Activated B cell treated with CpG ODN at 0.5 μM for 24 hours (primary cell): ENCODE measurements at regions not wholly inside any gene's neighbourhood (a gene's known extent, or its start where the extent isn't known, plus 50 kb on each side); places are given as distances from the start of the nearest gene placed in this dataset.

Source experiments
- ATAC-seq: fragments of 200-7000 bp; cut with Tn5 transposase; one replicate; pipeline ENCODE4 v1.10.0; 2021; ENCODE audit warnings: low read depth, mild to moderate bottlenecking, moderate library complexity
- CTCF ChIA-PET: fragments of 350-600 bp; sonication (Branson Sonifier 250); formaldehyde crosslinking; loops from one replicate; lab custom pipeline; 2021; ENCODE audit warnings: antibody characterized with exemption; lab: Charles Lee
- POLR2A ChIA-PET: fragments of 350-600 bp; sonication (Branson Sonifier 250); formaldehyde crosslinking; loops from one replicate; lab custom pipeline; 2021; ENCODE audit warnings: antibody characterized with exemption; lab: Charles Lee
- DNase-seq: peaks from one replicate; pipeline ENCODE4 v3.0.0; 2022
- H3K27ac Mint-ChIP-seq: one replicate; pipeline ENCODE4 v1.8.0; 2020; ENCODE audit warnings: mixed read lengths
- H3K27me3 Mint-ChIP-seq: one replicate; pipeline ENCODE4 v1.8.0; 2021; ENCODE audit warnings: mixed read lengths
- H3K36me3 Mint-ChIP-seq: one replicate; pipeline ENCODE4 v1.8.0; 2021; ENCODE audit warnings: low read depth, mixed read lengths
- H3K4me1 Mint-ChIP-seq: one replicate; pipeline ENCODE4 v1.8.0; 2021; ENCODE audit warnings: mixed read lengths
- H3K4me3 Mint-ChIP-seq: one replicate; pipeline ENCODE4 v1.8.0; 2020; ENCODE audit warnings: mild to moderate bottlenecking, mixed read lengths
- H3K9me3 Mint-ChIP-seq: one replicate; pipeline ENCODE4 v1.8.0; 2020; ENCODE audit warnings: mixed read lengths
- CTCF ChIP-seq: fragments of 200-600 bp; IDR thresholded peaks from one replicate; pipeline ENCODE4 v1.8.0; 2022; ENCODE audit warnings: antibody characterized with exemption, mild to moderate bottlenecking
- intact Hi-C: fragments of 100-400 bp; cut with micrococcal nuclease; formaldehyde crosslinking; loops from one replicate; pipeline ENCODE4 v1.15.1; 2024

- DNase-seq, result no peak
- H3K4me1 Mint-ChIP-seq, result no peaks in the 10 kb centered on the region
- H3K4me3 Mint-ChIP-seq, result no peak overlapping the region
- CTCF ChIA-PET, result no interaction called here
- no peak for TF ChIP-seq CTCF
- ATAC-seq, result no peak
- no peaks in the 10 kb centered on the region for H3K27me3 Mint-ChIP-seq
- POLR2A ChIA-PET, result no interaction called here
- H3K9me3 Mint-ChIP-seq, result peaks cover 5% of the 10 kb centered on the region
- intact Hi-C loops, result no loop called here
- H3K27ac Mint-ChIP-seq, result no peak overlapping the region
- H3K36me3 Mint-ChIP-seq, result no peaks in the 10 kb centered on the region
Measured at GRCh38 chr4:28784188-28784587, 1923.5 kb downstream of the STIM2 start.

- DNase-seq (no peak), ATAC-seq (no peak)
- Mint-ChIP-seq H3K36me3 (no peaks in the 10 kb centered on the region), H3K4me3 (no peak overlapping the region), H3K27me3 (no peaks in the 10 kb centered on the region), H3K9me3 (peaks cover 5% of the 10 kb centered on the region), H3K4me1 (no peaks in the 10 kb centered on the region), H3K27ac (no peak overlapping the region)
- CTCF ChIA-PET, result no interaction called here
- POLR2A ChIA-PET, result no interaction called here
- intact Hi-C loops, result no loop called here
- no peak for TF ChIP-seq CTCF
Measured at GRCh38 chr4:28787947-28788346, 1927.3 kb downstream of the STIM2 start.

GRCh38 chr4:28788929-28789490 is 1928.4 kb downstream of the STIM2 start:
- no peaks in the 10 kb centered on the region for H3K27me3 Mint-ChIP-seq
- ATAC-seq, result no peak
- ChIA-PET CTCF (no interaction called here), POLR2A (no interaction called here)
- intact Hi-C loops, result no loop called here
- no peaks in the 10 kb centered on the region for H3K36me3 Mint-ChIP-seq
- no peak overlapping the region for H3K4me3 Mint-ChIP-seq
- H3K4me1 Mint-ChIP-seq, result no peaks in the 10 kb centered on the region
- TF ChIP-seq CTCF, result no peak
- peaks cover 5% of the 10 kb centered on the region for H3K9me3 Mint-ChIP-seq
- DNase-seq, result no peak
- H3K27ac Mint-ChIP-seq, result no peak overlapping the region

- no peak overlapping the region for H3K4me3 Mint-ChIP-seq
- ChIA-PET POLR2A (no interaction called here), CTCF (no interaction called here)
- intact Hi-C loops, result no loop called here
- ATAC-seq (no peak), DNase-seq (no peak)
- H3K9me3 Mint-ChIP-seq, result peaks cover 7% of the 10 kb centered on the region
- no peak overlapping the region for H3K27ac Mint-ChIP-seq
- no peaks in the 10 kb centered on the region for H3K4me1 Mint-ChIP-seq
- TF ChIP-seq CTCF, result no peak
- no peaks in the 10 kb centered on the region for H3K36me3 Mint-ChIP-seq
- H3K27me3 Mint-ChIP-seq, result no peaks in the 10 kb centered on the region
Measured at GRCh38 chr4:28792917-28793597, 1927.1 kb upstream of the PCDH7 start.

- H3K9me3 Mint-ChIP-seq, result peaks cover 3% of the 10 kb centered on the region
- DNase-seq (no peak), ATAC-seq (no peak)
- POLR2A ChIA-PET, result no interaction called here
- TF ChIP-seq CTCF, result no peak
- H3K4me3 Mint-ChIP-seq, result no peak overlapping the region
- no peak overlapping the region for H3K27ac Mint-ChIP-seq
- no peaks in the 10 kb centered on the region for H3K27me3 Mint-ChIP-seq
- H3K4me1 Mint-ChIP-seq, result no peaks in the 10 kb centered on the region
- no peaks in the 10 kb centered on the region for H3K36me3 Mint-ChIP-seq
- CTCF ChIA-PET, result no interaction called here
- intact Hi-C loops, result no loop called here
Measured at GRCh38 chr4:28799696-28800095, 1920.5 kb upstream of the PCDH7 start.
